ENCODE measurements at regions not wholly inside any gene's neighbourhood (a gene's known extent, or its start where the extent isn't known, plus 50 kb on each side); places are given as distances from the start of the nearest gene placed in this dataset.

- DNase-seq: no peak
Measured at GRCh38 chr4:45638641-45639040, 485.2 kb downstream of the GABRG1 start.

- no peak for DNase-seq
Measured at GRCh38 chr4:45636175-45636574, 487.7 kb downstream of the GABRG1 start.

DNA sequence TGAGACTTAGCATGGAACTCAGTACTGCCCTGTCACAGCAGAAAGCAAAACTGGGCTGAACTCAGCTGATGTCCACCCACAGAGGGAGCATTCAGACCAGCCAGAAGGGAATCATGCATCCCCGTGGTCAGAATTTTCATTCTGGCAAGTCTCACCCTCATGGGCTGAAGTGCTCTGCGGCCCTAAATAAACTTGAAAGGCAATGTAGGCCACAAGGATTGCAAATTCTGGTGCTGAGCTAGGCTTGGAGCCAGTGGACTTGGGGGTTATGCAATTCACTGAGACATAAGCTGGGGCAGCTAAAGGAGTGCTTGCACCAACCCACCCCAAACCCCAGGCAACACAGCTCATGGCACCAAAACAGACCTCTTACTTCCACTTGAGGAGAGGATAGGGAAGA is 494.1 kb downstream of the GABRG1 start:
- DNase-seq: no peak

GRCh38 chr4:45621971-45622370 is 501.9 kb downstream of the GABRG1 start:
- no peak for DNase-seq

DNA sequence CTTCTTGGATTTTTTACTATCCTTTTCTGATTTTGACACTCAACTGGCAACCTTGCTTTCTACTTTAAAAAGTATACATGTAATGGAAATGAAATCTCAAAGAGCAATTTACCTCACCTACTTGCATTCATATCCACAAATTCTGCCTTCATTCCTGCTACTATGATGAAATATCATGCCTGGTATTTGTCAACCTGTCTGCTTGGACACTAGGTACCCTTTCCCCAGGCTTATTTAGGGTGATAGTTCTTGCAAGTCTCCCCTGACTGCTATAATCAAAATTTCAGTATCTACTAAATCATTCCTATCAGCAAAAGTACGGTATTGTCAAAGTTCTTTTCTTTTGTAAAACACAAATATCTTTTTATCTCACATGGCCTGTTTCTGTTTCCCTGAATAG is 503.0 kb downstream of the GABRG1 start:
- DNase-seq: no peak

- no peak for DNase-seq
Measured at GRCh38 chr4:45596379-45597101, 527.3 kb downstream of the GABRG1 start.

- DNase-seq: no peak
Measured at GRCh38 chr4:45580334-45580733, 543.5 kb downstream of the GABRG1 start.

DNA sequence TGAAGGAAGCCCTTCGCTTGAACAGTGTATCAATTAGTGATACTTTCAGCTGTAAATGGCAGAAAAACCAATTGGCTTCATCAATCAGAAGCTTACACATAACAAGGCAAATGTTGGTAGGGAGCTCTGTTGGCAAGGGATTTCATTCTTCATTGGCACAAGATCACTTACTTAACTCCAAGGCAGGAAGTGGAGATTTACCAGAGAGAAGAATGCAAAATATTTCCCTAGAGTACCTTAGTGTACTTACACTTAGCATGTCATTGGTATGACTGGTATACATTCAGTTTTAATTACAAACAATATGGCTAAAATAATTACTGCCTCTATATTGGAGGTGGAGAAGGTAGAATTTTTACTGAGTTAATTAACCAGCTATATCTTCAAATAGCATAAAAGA is 545.0 kb downstream of the GABRG1 start:
- no peak for DNase-seq

GRCh38 chr4:45576275-45576674 is 547.6 kb downstream of the GABRG1 start:
- no peak for DNase-seq

GRCh38 chr4:45569619-45570018 is 554.2 kb downstream of the GABRG1 start:
- no peak for DNase-seq

DNA sequence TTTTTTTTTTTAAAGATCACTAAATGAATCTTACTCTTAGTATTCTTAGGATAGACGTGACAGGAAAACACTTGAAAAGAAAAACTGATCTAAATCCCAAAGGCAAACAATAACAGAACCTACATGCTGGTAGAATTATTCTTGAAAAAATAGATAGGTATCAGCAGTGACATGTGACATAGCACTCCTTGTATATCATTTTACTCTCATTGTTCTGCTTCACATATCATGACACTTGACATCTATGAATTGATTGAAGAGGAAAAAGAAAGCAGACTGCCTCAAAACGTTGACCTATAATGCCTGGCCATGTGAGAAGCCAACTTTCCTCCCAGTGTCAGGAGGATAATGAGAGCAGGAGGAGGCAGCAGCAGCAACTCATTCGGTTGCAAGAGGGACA is 555.2 kb downstream of the GABRG1 start:
- no peak for DNase-seq

DNA sequence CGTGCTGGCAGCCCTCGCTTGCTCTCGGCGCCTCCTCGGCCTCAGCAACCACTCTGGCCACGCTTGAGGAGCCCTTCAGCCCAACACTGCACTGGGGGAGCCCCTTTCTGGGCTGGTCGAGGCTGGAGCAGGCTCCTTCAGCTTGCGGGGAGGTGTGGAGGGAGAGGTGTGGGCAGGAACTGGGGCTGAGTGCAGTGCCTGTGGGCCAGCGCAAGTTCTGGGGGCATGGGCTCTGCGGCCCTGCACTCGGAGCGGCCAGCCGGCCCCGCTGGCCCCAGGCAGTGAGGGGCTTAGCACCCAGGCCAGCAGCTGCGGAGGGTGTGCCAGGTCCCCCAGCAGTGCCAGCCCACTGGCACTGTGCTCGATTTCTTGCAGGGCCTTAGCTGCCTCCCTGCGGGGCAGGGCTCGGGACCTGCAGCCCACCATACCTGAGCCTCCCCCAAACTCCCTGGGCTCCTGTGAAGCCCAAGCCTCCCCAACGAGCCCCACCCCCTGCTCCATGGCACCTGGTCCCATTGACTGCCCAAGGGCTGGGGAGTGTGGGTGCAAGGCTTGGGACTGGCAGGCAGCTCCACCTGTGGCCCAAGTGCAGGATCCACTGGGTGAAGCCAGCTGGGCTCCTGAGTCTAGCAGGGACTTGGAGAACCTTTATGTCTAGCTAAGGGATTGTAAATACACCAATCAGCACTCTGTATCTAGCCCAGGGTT is 556.8 kb downstream of the GABRG1 start:
- DNase-seq: no peak

- DNase-seq: no peak
Measured at GRCh38 chr4:45554423-45554822, 569.4 kb downstream of the GABRG1 start.

DNA sequence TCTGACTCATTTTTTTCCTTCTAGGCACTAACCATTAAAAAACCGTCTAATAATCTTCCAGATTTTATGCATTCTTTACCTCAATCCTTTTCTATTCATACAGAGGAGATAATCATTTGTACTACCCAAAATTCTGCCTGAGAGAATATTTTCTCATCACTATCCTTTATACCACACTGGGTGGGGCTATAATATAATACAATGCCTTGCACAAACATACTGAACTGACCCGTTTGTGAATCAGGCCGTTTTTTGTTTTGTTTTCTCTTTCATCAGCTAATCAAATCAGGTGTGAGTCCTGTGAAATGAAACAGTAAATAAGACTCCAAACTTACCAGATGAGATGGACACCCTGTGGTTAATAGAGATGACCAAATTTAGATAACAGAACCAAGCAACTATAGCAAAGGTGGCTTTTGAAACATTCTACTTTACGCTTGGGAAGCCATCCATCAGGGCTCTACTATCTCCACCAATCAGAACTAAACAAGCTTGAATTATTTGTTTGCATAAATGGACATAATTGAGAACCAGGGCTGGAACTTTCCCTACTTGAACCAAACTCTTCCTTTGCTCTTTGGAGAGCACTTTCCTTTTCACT is 573.0 kb downstream of the GABRG1 start:
- no peak for DNase-seq

GRCh38 chr4:45539142-45539814 is 584.6 kb downstream of the GABRG1 start:
- no peak for DNase-seq

DNA sequence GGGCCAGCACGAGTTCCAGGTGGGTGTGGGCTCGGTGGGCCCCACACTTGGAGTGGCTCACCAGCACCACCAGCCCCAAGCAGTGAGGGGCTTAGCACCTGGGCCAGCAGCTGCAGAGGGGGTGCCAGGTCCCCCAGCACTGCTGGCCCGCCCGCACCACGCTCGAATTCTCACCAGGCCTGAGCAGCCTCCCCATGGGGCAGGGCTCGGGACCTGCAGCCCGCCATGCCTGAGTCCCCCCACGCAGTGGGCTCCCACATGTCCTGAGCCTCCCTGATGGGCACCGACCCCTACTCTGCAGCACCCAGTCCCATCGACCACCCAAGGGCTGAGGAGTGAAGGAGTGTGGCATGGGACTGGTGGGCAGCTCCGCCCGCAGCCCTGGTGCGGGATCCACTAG is 593.4 kb downstream of the GABRG1 start:
- no peak for DNase-seq

DNA sequence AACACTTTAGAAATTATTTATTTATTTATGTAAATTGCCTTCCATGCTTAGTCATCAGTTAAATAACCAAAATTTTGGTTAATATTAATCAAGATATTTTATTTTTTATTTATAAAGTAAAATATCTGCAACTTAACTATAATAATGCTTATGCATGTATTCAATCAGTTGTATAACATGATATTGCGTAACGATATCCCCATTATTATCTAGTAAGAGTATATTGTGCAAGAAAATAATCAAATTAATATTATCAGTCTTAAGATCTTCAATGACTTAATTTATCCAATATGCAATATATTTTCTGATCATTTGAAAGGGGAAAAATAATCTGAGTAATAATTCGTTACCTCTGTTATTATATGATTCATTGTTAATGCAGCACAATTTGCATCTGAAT is 596.7 kb downstream of the GABRG1 start:
- DNase-seq: no peak

GRCh38 chr4:45518832-45519231 is 605.0 kb downstream of the GABRG1 start:
- DNase-seq: no peak

- no peak for DNase-seq
Measured at GRCh38 chr4:45502471-45502870, 621.4 kb downstream of the GABRG1 start.

DNA sequence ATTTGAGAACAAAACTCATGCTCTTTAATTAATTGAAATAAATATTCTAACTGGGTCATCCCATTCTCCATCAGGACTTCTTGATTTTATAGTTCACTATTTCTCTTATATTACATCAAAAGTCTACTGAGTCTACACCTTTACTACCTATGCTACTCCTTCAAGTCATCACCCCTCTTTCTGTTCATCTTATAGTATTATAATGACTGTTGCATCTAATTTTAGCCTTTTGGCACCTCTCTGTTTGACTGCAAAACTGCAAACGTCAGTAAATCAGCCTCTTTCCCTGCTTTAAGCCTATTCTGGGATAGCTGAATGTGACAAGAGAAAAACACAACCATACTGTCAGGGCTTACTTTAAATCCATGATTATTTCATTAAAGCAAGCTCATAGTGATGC is 639.1 kb downstream of the GABRG1 start:
- DNase-seq: no peak

- DNase-seq: no peak
Measured at GRCh38 chr4:45482346-45482745, 641.5 kb downstream of the GABRG1 start.

DNA sequence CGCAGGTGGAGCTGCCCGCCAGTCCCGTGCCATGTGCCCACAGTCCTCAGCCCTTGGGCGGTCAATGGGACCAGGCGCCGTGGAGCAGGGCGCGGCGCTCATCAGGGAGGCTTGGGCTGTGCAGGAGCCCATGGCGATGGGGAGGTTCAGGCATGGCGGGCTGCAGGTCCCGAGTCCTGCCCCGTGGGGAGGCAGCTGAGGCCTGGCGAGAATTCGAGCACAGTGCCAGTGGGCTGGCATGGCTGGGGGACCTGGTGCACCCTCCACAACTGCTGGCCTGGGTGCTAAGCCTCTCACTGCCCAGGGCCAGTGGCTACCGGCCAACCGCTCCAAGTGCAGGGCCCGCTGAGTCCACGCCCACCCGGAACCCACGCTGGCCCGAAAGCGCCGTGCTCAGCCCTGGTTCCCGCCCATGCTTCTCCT is 646.5 kb downstream of the GABRG1 start:
- DNase-seq: no peak

- DNase-seq: no peak
Measured at GRCh38 chr4:45475548-45475947, 648.3 kb downstream of the GABRG1 start.

DNA sequence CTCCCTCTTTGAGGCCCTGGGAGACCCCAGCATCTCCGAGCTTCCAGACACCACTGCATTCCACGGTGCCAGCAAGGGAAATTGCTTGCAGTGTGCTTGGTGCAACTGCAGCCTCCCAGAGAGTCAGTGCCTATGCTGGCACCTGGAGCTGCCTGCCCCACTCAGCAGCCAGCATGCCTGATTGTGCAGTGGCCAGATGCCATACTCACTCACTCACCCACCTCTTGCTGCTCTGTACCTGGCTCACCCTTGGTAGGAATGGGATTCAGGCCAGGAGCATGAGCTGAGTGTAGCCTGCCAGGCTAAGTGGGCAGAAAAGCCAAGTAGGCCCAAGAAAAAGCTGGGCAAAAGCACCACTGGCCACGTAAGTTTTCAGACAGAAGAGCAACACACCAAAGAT is 651.4 kb downstream of the GABRG1 start:
- no peak for DNase-seq
